ENCODE measurements at regions not wholly inside any gene's neighbourhood (a gene's known extent, or its start where the extent isn't known, plus 50 kb on each side); places are given as distances from the start of the nearest gene placed in this dataset.

- Histone ChIP-seq H3K4me1 (ENCODE audit: control insufficient read depth, insufficient read depth, low read length) (no peaks in the 10 kb centered on the region), H3K27ac (ENCODE audit: insufficient read depth, low read length) (no peak overlapping the region), H3K4me3 (ENCODE audit: insufficient read depth, low read depth, low read length) (no peak overlapping the region), H3K79me1 (ENCODE audit: low read depth in 1 of 2, low read length in 2 of 2) (no peaks in the 10 kb centered on the region), H2BK120ac (ENCODE audit: low read depth, low read length) (no peak overlapping the region), H2AFZ (replicated peaks; ENCODE audit: low read length, poor library complexity) (no peak overlapping the region), H3K4me2 (ENCODE audit: low read depth, low read length) (no peak overlapping the region), H3K4ac (ENCODE audit: low read depth, low read length) (no peak overlapping the region), H3K23ac (ENCODE audit: low read depth, low read length) (no peak overlapping the region), H3K14ac (replicated peaks; ENCODE audit: low read depth, low read length) (no peak overlapping the region), H3K56ac (ENCODE audit: extremely low read depth, insufficient read depth, low read length) (no peak overlapping the region), H4K20me1 (ENCODE audit: insufficient read depth, low read length) (no peaks in the 10 kb centered on the region), H2BK5ac (ENCODE audit: low read depth, low read length, poor library complexity, severe bottlenecking) (no peak overlapping the region), H4K91ac (ENCODE audit: insufficient read depth, low read depth, low read length) (no peak overlapping the region), H2BK20ac (ENCODE audit: low read depth, low read length) (no peak overlapping the region), H3K9me1 (ENCODE audit: insufficient read depth, low read length) (no peaks in the 10 kb centered on the region), H3K9me3 (ENCODE audit: control insufficient read depth, insufficient read depth, low read length) (no peaks in the 10 kb centered on the region), H4K8ac (ENCODE audit: low read depth in 2 of 2, low read length in 2 of 2) (no peak overlapping the region), H3K36me3 (ENCODE audit: control insufficient read depth, insufficient read depth, low read length) (no peaks in the 10 kb centered on the region), H2AK9ac (replicated peaks; ENCODE audit: low read depth, low read length, poor library complexity) (no peak overlapping the region), H2AK5ac (ENCODE audit: low read depth, low read length) (no peak overlapping the region), H3K18ac (ENCODE audit: low read depth, low read length) (no peak overlapping the region), H3K9ac (ENCODE audit: low read depth, low read length) (no peak overlapping the region), H2BK15ac (ENCODE audit: low read depth, low read length) (no peak overlapping the region), H3K27me3 (ENCODE audit: control insufficient read depth, insufficient read depth, low read length) (no peaks in the 10 kb centered on the region), H4K5ac (ENCODE audit: low read depth, low read length) (no peak overlapping the region)
- dilution Hi-C loops (cut with HindIII; ENCODE audit: low sequenced_read_pairs, unreplicated experiment) = no loop called here
- WGBS, 2 experiments (ENCODE audit: extremely low coverage in 2 of 2, insufficient read length in 1 of 2) = no CpG with 5 or more reads among the region's 1 CpG
- ChIA-PET POLR2A (ENCODE audit: unreplicated experiment) (no interaction called here), CTCF (no interaction called here)
- no peak for ATAC-seq (ENCODE audit: low read depth)
- no peak for TF ChIP-seq RCOR1 (IDR thresholded peaks at IDR 0.05; ENCODE audit: insufficient replicate concordance, low read length)
- TF ChIP-seq BHLHE40 (IDR thresholded peaks at IDR 0.05; ENCODE audit: low read depth, low read length) = no peak
- TF ChIP-seq MAZ (IDR thresholded peaks at IDR 0.05; ENCODE audit: borderline replicate concordance, low read depth, low read length) = no peak
- TF ChIP-seq CHD1 (IDR thresholded peaks at IDR 0.05; ENCODE audit: low read depth, low read length) = no peak
- no peak for TF ChIP-seq MXI1 (IDR thresholded peaks at IDR 0.05; ENCODE audit: borderline replicate concordance, low read depth, low read length)
- no peak for TF ChIP-seq RAD21 (IDR thresholded peaks at IDR 0.05; ENCODE audit: low read length)
- TF ChIP-seq, protein P1, sequence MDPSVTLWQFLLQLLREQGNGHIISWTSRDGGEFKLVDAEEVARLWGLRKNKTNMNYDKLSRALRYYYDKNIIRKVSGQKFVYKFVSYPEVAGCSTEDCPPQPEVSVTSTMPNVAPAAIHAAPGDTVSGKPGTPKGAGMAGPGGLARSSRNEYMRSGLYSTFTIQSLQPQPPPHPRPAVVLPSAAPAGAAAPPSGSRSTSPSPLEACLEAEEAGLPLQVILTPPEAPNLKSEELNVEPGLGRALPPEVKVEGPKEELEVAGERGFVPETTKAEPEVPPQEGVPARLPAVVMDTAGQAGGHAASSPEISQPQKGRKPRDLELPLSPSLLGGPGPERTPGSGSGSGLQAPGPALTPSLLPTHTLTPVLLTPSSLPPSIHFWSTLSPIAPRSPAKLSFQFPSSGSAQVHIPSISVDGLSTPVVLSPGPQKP (IDR thresholded peaks at IDR 0.05; ENCODE audit: borderline replicate concordance, low read depth, low read length) = no peak
- no peak for TF ChIP-seq RFX5 (IDR thresholded peaks at IDR 0.05; ENCODE audit: low read depth, low read length)
- TF ChIP-seq, protein P2, sequence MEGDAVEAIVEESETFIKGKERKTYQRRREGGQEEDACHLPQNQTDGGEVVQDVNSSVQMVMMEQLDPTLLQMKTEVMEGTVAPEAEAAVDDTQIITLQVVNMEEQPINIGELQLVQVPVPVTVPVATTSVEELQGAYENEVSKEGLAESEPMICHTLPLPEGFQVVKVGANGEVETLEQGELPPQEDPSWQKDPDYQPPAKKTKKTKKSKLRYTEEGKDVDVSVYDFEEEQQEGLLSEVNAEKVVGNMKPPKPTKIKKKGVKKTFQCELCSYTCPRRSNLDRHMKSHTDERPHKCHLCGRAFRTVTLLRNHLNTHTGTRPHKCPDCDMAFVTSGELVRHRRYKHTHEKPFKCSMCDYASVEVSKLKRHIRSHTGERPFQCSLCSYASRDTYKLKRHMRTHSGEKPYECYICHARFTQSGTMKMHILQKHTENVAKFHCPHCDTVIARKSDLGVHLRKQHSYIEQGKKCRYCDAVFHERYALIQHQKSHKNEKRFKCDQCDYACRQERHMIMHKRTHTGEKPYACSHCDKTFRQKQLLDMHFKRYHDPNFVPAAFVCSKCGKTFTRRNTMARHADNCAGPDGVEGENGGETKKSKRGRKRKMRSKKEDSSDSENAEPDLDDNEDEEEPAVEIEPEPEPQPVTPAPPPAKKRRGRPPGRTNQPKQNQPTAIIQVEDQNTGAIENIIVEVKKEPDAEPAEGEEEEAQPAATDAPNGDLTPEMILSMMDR (conservative IDR thresholded peaks at IDR 0.05; ENCODE audit: low read depth, low read length) = no peak
- no peak for TF ChIP-seq CEBPB (IDR thresholded peaks at IDR 0.05; ENCODE audit: low read depth, low read length)
- BruUV-seq (replicated peaks) = no TSS peak
- no peak for DNase-seq
- in situ Hi-C loops (cut with MboI; ENCODE audit: low sequenced_read_pairs) = no loop called here
- intact Hi-C loops (cut with micrococcal nuclease) = no loop called here
Observed at GRCh38 chr14:42992930-42993329, 1386.3 kb downstream of the LRFN5 start.
